Muscle of leg (tissue), 3 donors: ENCODE measurements at regions not wholly inside any gene's neighbourhood (a gene's known extent, or its start where the extent isn't known, plus 50 kb on each side); places are given as distances from the start of the nearest gene placed in this dataset.
"Not testable (repeated sequence)": the region's sequence is repeated elsewhere in the genome, so short reads cannot be mapped to it uniquely, and the experiment has no call there.

Source experiments
- DNase-seq: peaks from one replicate; pipeline ENCODE4 v3.0.0; 2013
- H3K27ac ChIP-seq: one replicate; pipeline ENCODE4 v1.5.1; 2013; ENCODE audit warnings: mild to moderate bottlenecking, low read length, control low read depth
- H3K27me3 ChIP-seq: one replicate; pipeline ENCODE4 v1.6.1; 2013; ENCODE audit warnings: low read length; ENCODE audit not compliant: control insufficient read depth, insufficient read depth
- H3K36me3 ChIP-seq: one replicate; pipeline ENCODE4 v1.6.1; 2013; ENCODE audit warnings: low read length; ENCODE audit not compliant: control insufficient read depth, insufficient read depth
- H3K4me1 ChIP-seq: one replicate; pipeline ENCODE4 v1.6.1; 2013; ENCODE audit warnings: low read length; ENCODE audit not compliant: control insufficient read depth, insufficient read depth
- H3K4me3 ChIP-seq: one replicate; pipeline ENCODE4 v1.5.1; 2013; ENCODE audit warnings: low read length, control low read depth
- H3K9me3 ChIP-seq: replicated peaks from 2 replicates; pipeline ENCODE4 v1.6.1; 2013; ENCODE audit warnings: low read depth, low read length; ENCODE audit not compliant: control insufficient read depth
- WGBS: methylation state at CpG from one replicate; pipeline ENCODE4 v1.1.5; 2013; ENCODE audit warnings: missing lambda C conversion rate; ENCODE audit not compliant: insufficient coverage; 5-methylcytosine and 5-hydroxymethylcytosine counted together

DNA sequence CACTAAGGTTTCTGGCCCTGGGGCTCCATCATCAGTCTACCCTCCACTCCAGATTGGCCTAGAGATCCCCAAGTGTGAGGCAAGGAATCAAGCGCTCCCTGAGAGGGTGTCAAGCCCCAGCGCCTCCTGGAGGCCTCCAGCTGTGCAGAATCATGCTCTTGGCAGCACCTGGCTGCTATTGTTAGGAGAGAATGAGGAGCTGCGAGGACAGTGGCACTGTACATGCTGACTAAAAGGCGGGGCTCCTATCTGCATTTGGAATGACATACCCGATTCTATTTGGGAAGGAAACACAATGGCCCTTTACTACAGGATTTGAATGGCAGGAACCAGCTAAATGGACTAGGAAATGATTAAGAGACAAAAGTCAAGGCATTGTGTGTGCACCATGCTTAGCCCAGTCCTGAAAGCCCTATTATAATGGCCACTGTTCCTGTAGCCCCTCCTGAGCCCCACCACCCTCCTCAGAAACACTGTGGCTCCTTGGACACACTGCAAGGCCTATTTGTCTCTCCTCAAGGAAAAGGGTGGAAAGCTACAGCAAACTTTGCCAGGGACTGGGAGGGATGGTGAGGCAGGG lies 106.1 kb downstream of the KBTBD2 start:
- not testable (repeated sequence) for DNase-seq, H3K4me3 ChIP-seq, H3K27me3 ChIP-seq, H3K36me3 ChIP-seq, H3K27ac ChIP-seq, H3K9me3 ChIP-seq, H3K4me1 ChIP-seq
- WGBS: 67% methylated on average over 5 of the region's 5 CpGs

- H3K27me3 ChIP-seq, DNase-seq, H3K36me3 ChIP-seq, H3K27ac ChIP-seq, H3K4me1 ChIP-seq, H3K4me3 ChIP-seq, H3K9me3 ChIP-seq: not testable (repeated sequence)
- WGBS: no CpG with 5 or more reads among the region's 1 CpG
These were observed 111.7 kb downstream of the KBTBD2 start for GRCh38 chr7:32779895-32780294.

DNA sequence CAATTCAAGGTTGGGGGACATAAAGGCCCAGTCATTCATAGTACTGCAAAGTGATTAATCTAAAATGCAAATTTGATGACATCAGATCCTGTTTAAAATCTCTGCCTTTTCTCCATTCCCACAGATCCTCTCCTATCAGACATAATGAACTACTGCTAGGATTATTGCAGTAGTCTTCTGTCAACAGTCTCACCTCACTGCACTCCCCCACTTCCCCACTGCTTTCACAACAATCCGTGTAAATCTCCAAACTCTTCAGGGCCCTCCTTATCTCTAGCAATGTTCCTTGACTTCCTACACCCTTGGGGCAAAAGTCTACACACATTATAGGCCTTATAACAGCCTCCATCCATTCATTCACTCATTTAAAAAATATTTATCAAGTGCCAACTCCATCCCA lies 112.4 kb downstream of the KBTBD2 start:
- H3K27me3 ChIP-seq: no peaks in the 10 kb centered on the region
- H3K36me3 ChIP-seq: no peaks in the 10 kb centered on the region
- DNase-seq: no peak
- no peak overlapping the region for H3K4me3 ChIP-seq
- WGBS: 40% methylated on average over 1 of the region's 1 CpG
- H3K27ac ChIP-seq: no peak overlapping the region
- no peaks in the 10 kb centered on the region for H3K9me3 ChIP-seq
- no peaks in the 10 kb centered on the region for H3K4me1 ChIP-seq

DNA sequence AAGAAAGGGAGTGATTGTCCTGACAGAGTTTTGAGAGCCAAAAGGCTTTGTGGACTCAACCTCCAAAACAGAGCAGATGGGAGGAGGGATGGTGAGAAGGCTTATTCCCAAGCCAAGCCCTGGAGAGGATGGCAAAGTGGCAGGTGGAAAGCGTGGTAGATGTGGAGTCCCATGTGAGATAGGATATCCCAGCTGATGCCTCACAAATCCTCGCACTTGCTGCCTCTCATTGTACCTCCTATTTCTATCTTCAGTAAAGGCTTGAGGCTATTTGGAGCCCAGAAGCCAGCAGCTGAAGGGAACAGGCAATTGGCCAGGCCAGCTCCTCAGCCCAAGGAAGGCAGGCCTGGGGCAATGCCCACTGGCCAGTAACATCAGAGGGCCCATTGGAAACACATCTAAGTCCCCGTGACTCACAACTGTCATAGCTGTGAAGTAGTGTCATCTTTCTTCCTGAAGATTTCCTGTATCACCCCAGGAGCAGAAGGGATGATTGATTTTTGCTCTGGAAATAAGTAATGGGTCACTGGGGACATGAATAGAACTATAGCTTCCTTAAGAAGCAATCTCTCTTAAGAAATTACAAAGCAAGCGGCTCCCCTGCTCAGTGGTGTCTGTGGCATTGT lies 114.4 kb downstream of the KBTBD2 start:
- not testable (repeated sequence) for H3K27me3 ChIP-seq, H3K4me1 ChIP-seq, H3K36me3 ChIP-seq, H3K9me3 ChIP-seq, H3K4me3 ChIP-seq, DNase-seq
- WGBS: no CpG with 5 or more reads among the region's 4 CpGs
- H3K27ac ChIP-seq: peak overlapping the region; percentile 47

GRCh38 chr7:32776318-32776717 lies 115.2 kb downstream of the KBTBD2 start:
- not testable (repeated sequence) for H3K27ac ChIP-seq, H3K36me3 ChIP-seq, H3K4me1 ChIP-seq, H3K27me3 ChIP-seq, H3K4me3 ChIP-seq, H3K9me3 ChIP-seq, DNase-seq
- WGBS: no CpG with 5 or more reads among the region's 3 CpGs

GRCh38 chr7:32775809-32776208 lies 115.8 kb downstream of the KBTBD2 start:
- not testable (repeated sequence) for H3K4me3 ChIP-seq, DNase-seq, H3K27me3 ChIP-seq, H3K9me3 ChIP-seq, H3K4me1 ChIP-seq, H3K36me3 ChIP-seq, H3K27ac ChIP-seq
- no CpG with 5 or more reads among the region's 4 CpGs for WGBS

DNA sequence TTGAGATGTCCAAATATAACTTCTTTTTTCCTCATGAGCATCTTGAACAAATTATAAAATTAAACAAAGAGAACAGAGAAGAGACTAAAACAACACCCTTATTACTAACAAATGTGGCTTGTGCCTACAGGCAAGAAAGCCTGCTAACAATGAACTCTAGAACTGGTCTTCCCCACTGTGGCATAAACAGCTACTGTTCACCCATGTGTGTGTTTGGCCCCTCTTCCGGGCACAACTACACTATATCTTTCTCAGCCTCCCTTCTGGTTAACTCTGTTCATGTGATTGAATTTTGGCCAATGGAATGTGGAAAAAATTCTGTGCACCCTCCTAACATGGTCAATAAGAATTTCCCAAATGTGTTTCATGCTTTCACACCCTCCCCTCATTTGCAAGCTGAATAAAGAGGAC lies 117.0 kb downstream of the KBTBD2 start:
- no peaks in the 10 kb centered on the region for H3K36me3 ChIP-seq
- H3K4me3 ChIP-seq: no peak overlapping the region
- H3K4me1 ChIP-seq: no peaks in the 10 kb centered on the region
- H3K27ac ChIP-seq: no peak overlapping the region
- H3K27me3 ChIP-seq: no peaks in the 10 kb centered on the region
- H3K9me3 ChIP-seq: no peaks in the 10 kb centered on the region
- no peak for DNase-seq
- WGBS: no CpG with 5 or more reads among the region's 1 CpG

DNA sequence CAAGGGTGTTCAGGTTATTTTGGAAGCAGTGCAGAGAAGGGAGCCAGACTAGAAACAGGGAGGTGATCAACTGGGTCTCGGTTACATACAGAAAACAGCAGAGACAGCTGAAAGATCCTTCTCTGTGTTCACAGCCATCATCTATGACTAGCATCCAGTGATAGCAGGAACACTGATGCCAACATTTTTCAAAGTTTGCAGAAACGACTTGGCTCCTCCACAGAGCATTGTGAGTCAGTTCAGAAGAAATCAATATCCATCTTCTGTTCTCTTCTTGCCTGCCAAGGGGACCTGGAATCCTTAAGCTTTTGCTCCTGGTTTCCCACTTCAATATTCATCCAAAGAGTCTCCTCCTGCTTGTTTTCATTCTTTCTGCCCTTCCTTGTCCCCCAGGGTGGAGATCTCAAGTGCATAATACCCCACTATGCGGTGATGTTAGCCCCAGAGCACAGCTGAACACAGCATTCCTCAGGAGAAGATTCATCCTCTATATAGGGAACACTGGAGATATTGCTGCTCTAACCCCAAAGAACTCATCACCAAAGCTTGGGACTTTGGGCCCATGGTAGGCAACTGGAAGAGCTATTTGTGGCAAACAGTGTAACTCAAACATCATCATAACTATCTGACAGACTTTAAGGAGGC lies 122.6 kb downstream of the KBTBD2 start:
- WGBS: 60% methylated on average over 1 of the region's 3 CpGs
- H3K4me3 ChIP-seq, H3K9me3 ChIP-seq, H3K4me1 ChIP-seq, H3K27ac ChIP-seq, H3K36me3 ChIP-seq, DNase-seq, H3K27me3 ChIP-seq: not testable (repeated sequence)

GRCh38 chr7:32768338-32768737 lies 123.2 kb downstream of the KBTBD2 start:
- H3K36me3 ChIP-seq, H3K4me3 ChIP-seq, H3K9me3 ChIP-seq, H3K4me1 ChIP-seq, DNase-seq, H3K27ac ChIP-seq, H3K27me3 ChIP-seq: not testable (repeated sequence)
- WGBS: no CpG with 5 or more reads among the region's 1 CpG

DNA sequence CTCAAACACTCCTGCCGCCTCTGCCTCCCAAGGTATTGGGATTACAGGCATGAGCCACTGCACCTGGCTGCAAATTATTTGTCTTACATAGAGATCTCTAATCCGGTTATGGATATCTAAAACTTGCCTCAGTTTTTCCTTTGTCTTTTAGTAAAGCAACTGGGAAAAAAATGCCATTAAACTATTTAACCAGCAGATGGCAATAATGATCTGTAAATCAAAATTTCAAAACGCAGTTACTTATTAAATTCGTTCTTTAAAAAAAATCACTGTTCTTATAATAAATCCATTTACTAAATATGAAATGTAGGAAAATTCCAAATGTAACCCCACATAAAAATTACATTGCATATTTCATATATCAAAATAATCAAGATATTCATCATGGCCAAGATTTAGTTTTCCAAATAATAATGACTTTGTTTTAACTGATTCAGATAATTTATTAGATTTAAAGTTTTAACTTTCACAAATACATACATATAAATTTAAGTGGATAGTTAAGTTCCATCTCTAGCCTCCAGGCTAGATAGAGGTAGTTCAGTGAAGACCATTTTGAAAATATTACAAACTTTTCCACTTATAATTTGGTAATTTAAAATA lies 125.8 kb downstream of the KBTBD2 start:
- H3K9me3 ChIP-seq, H3K4me3 ChIP-seq, H3K4me1 ChIP-seq, H3K27ac ChIP-seq, H3K36me3 ChIP-seq: not testable (repeated sequence)
- H3K27me3 ChIP-seq: peaks cover 24% of the 10 kb centered on the region
- peak; percentile 20 for DNase-seq
- WGBS: no CpG with 5 or more reads among the region's 4 CpGs
